ENCODE measurements at regions not wholly inside any gene's neighbourhood (a gene's known extent, or its start where the extent isn't known, plus 50 kb on each side); places are given as distances from the start of the nearest gene placed in this dataset.

- TF ChIP-seq CTCF (IDR thresholded peaks at IDR 0.05), result no peak
- TF ChIP-seq POLR2AphosphoS5 (IDR thresholded peaks at IDR 0.05), result no peak
- TF ChIP-seq POLR2A (IDR thresholded peaks at IDR 0.05; ENCODE audit: low read depth), result no peak
- no peak for TF ChIP-seq EP300 (IDR thresholded peaks at IDR 0.05)
These were observed 187.6 kb upstream of the CDYL start for GRCh38 chr6:4588581-4588980.
